ENCODE measurements at regions not wholly inside any gene's neighbourhood (a gene's known extent, or its start where the extent isn't known, plus 50 kb on each side); places are given as distances from the start of the nearest gene placed in this dataset.

DNA sequence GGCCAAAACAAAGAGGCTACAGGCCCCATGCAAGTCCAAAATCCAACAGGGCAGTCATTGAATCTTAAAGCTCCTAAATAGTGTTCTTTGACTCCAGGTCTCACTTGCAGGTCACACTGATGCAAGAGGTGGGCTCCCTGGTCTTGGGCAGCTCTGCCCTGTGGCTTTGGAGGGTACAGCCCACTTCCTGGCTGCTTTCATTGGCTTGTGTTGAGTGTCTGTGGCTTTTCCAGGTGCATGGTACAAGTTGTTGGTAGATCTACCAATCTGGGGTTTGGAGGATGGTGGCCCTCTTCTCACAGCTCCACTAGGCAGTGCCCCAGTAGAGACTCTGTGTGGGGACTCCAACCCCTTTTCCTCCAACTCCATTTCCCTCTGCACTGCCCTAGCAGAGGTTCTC is 115.8 kb upstream of the ALKAL2 start:
- TF ChIP-seq, protein P1, sequence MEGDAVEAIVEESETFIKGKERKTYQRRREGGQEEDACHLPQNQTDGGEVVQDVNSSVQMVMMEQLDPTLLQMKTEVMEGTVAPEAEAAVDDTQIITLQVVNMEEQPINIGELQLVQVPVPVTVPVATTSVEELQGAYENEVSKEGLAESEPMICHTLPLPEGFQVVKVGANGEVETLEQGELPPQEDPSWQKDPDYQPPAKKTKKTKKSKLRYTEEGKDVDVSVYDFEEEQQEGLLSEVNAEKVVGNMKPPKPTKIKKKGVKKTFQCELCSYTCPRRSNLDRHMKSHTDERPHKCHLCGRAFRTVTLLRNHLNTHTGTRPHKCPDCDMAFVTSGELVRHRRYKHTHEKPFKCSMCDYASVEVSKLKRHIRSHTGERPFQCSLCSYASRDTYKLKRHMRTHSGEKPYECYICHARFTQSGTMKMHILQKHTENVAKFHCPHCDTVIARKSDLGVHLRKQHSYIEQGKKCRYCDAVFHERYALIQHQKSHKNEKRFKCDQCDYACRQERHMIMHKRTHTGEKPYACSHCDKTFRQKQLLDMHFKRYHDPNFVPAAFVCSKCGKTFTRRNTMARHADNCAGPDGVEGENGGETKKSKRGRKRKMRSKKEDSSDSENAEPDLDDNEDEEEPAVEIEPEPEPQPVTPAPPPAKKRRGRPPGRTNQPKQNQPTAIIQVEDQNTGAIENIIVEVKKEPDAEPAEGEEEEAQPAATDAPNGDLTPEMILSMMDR (IDR thresholded peaks at IDR 0.05; ENCODE audit: borderline replicate concordance, extremely low read depth, low read length, poor library complexity, severe bottlenecking) = no peak
- no peak for TF ChIP-seq EZH2 (IDR thresholded peaks at IDR 0.05; ENCODE audit: borderline replicate concordance, low read depth, low read length, severe bottlenecking)
